NCI-H1105 treated with DMSO at 0.1 percent for 48 hours (cell line): ENCODE measurements at regions not wholly inside any gene's neighbourhood (a gene's known extent, or its start where the extent isn't known, plus 50 kb on each side); places are given as distances from the start of the nearest gene placed in this dataset.
A peak's percentile ranks its signal among the peaks of the same experiment; 100 is the strongest.
"Not testable (repeated sequence)": the region's sequence is repeated elsewhere in the genome, so short reads cannot be mapped to it uniquely, and the experiment has no call there.

Source experiments
- DNase-seq: peaks from one replicate; lab custom pipeline; 2025; lab: John Stamatoyannopoulos, UW

GRCh38 chr4:102210806-102211205 is 134.5 kb downstream of the SLC39A8 start:
- DNase-seq = not testable (repeated sequence)

GRCh38 chr4:102204634-102205033 is 140.6 kb downstream of the SLC39A8 start:
- not testable (repeated sequence) for DNase-seq

GRCh38 chr4:102196221-102196620 is 149.1 kb downstream of the SLC39A8 start:
- no peak for DNase-seq

- DNase-seq = no peak
Measured at GRCh38 chr4:102193145-102193544, 152.1 kb downstream of the SLC39A8 start.

DNA sequence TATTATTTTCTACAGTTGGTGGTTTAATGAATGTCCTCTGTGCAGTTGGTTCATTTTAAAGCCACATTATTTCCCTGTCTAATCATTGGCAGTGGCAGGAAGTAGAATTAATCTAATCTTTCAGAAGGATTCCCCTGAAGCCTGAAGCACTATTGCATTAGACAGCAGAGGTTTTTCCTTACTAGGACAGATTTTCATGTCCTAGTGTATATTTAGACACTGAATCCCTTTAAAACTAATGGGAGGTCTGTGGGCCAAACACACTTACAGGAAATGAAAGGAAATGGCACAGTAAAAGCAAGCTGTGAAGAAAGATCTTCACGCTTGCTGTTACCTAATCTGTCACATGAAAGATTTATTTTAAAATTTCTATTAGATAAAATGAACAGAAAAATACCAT is 165.2 kb downstream of the SLC39A8 start:
- no peak for DNase-seq

- DNase-seq = no peak
Measured at GRCh38 chr4:102174719-102175189, 170.5 kb downstream of the SLC39A8 start.

- DNase-seq = no peak
Measured at GRCh38 chr4:102172341-102172740, 172.9 kb downstream of the SLC39A8 start.

GRCh38 chr4:102170910-102171309 is 174.4 kb downstream of the SLC39A8 start:
- DNase-seq = no peak

GRCh38 chr4:102169345-102169744 is 175.9 kb downstream of the SLC39A8 start:
- peak; percentile 56 for DNase-seq

DNA sequence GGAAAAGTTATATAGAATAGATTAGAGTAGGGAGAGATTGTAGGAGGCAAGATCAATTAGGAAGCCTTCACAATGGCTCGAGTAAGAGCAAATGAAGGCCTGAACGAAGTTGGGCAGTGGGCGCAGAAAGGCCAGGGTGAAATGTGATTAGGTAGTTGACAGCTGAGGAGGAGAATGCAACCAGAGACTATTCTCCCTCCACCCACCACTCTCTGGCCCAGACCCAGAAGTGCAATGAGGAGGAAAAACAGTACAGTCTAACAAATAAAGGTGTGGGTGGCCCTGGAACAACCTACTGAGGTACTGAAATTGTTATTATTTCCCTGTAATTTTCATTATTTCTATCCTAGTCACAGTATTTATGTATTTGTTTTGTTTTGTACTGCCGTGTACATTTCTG is 176.7 kb downstream of the SLC39A8 start:
- no peak for DNase-seq

- no peak for DNase-seq
Measured at GRCh38 chr4:102165584-102165983, 179.7 kb downstream of the SLC39A8 start.

DNA sequence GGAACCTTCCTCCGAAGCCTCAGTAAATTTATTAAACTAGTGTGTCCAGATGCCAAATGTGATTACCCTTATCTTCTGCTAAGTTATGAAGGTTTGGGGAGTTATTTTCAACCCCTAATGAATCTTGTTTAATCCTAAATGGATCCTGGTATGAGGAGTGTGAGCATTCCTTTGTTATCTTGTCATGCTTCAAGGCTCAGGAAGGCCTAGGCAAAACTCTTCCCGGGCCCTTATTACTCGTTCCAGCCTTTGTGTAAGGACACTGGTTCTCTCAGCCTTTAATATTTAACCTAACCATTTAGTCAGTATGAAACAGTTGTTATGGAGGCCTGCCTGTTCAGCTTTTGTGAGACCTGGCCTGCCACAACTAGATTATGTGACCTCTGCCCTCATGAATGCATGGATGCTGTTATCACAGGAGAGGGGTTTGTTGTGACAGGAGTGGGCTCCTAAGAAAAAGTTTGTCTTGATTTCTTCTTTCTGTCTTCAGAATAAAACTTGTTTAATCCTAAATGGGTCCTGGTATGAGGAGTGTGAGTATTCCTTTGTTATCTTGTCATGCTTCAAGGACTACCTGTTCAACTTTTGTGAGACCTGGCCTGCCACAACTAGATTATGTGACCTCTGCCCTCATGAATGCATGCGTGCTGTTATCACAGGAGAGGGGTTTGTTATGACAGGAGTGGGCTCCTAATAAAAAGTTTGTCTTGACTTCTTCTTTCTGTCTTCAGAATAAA is 181.7 kb downstream of the SLC39A8 start:
- no peak for DNase-seq

- no peak for DNase-seq
Measured at GRCh38 chr4:102157984-102158383, 187.3 kb downstream of the SLC39A8 start.

GRCh38 chr4:102153391-102153790 is 191.9 kb downstream of the SLC39A8 start:
- DNase-seq = no peak

- no peak for DNase-seq
Measured at GRCh38 chr4:102151696-102152095, 193.6 kb downstream of the SLC39A8 start.

GRCh38 chr4:102143433-102143832 is 201.8 kb downstream of the SLC39A8 start:
- no peak for DNase-seq

GRCh38 chr4:102141842-102142241 is 203.4 kb downstream of the SLC39A8 start:
- no peak for DNase-seq

- DNase-seq = peak; percentile 20
Measured at GRCh38 chr4:102139932-102140331, 205.3 kb downstream of the SLC39A8 start.

DNA sequence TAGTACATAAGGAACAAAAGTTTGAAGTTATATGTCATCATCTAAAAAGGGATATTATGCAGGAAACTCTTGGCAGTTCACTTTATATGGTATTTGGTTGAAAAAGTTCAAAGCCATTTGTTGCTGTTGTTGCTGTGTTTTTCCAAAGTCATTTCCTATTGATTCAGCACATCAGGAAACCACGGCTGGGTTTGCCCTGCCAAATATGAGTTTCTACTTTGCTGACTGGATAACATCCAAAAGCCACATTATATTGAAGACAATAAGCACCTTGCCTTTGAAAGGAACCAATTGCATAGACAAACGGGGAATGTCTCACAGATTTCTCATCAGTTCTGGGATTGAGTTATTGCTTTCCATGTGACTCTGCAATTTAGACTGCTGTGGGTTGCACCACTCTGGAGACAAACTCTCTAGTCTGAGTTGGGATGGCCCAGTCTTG is 206.1 kb downstream of the SLC39A8 start:
- DNase-seq = peak; percentile 13

DNA sequence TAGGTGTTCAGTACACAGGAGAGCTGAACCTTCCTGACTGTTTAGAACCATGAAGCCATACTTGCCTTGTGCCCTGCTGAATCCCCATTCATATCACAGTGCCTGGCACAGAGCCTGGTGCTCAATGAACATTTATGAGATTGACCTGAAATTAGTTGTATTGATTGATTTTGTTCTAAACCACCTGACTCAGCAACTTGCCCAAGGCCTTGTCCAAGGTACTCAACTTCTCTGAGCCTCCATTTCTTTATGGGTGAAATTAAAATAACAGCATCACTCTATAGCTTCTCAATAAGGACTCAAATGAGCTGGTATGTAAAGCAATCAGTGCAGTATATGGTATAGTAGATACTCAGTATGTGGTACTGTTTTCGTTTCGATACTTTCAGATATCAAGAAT is 208.1 kb downstream of the SLC39A8 start:
- no peak for DNase-seq

DNA sequence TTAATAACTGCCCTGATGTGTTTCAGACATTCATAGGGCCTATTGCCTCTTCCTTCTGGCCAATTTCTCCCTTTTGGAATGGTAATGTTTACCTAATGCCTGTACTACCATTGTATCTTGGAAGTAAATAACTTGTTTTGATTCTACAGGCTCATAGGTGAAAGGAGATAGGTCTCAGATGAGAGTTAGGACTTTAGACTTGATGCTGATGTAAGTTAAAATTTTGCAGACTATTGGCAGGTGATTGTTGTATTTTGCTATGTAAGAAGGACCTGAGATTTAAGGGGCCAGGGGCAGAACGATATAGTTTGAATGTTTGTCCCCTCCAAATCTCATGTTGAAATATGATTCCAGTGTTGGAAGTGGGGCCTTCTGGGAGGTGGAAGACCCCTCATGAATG is 215.5 kb downstream of the SLC39A8 start:
- no peak for DNase-seq
